Left ventricle myocardium inferior (tissue), 1 donor: ENCODE measurements at regions not wholly inside any gene's neighbourhood (a gene's known extent, or its start where the extent isn't known, plus 50 kb on each side); places are given as distances from the start of the nearest gene placed in this dataset.

ENCODE experiments used
- DNase-seq: peaks from one replicate; pipeline ENCODE4 v3.0.0-alpha.2; 2020
- H3K27ac ChIP-seq: fragments of 200-600 bp; replicated peaks from 2 replicates; pipeline ENCODE4 v1.8.0; 2021
- H3K27me3 ChIP-seq: fragments of 200-600 bp; 2 replicates; pipeline ENCODE4 v1.8.0; 2021; ENCODE audit warnings: low read depth
- H3K36me3 ChIP-seq: fragments of 200-600 bp; 2 replicates; pipeline ENCODE4 v1.8.0; 2021
- H3K4me1 ChIP-seq: fragments of 200-600 bp; 2 replicates; pipeline ENCODE4 v1.8.0; 2021
- H3K4me3 ChIP-seq: fragments of 200-600 bp; 2 replicates; pipeline ENCODE4 v1.8.0; 2021; ENCODE audit warnings: mild to moderate bottlenecking, moderate library complexity
- H3K9me3 ChIP-seq: fragments of 200-600 bp; replicated peaks from 2 replicates; pipeline ENCODE4 v1.8.0; 2021
- intact Hi-C: fragments of 100-400 bp; cut with micrococcal nuclease; formaldehyde crosslinking; loops from one replicate; pipeline ENCODE4 v1.11.0; 2022
- TF ChIP-seq, protein P1 (sequence below): fragments of 200-600 bp; IDR thresholded peaks from 2 replicates; pipeline ENCODE4 v1.8.0; 2021; ENCODE audit warnings: antibody characterized with exemption, mild to moderate bottlenecking, borderline replicate concordance
- donor health status: DM: no; HTN: yes; CAD: no; lungs with severe emphysema.

DNA sequence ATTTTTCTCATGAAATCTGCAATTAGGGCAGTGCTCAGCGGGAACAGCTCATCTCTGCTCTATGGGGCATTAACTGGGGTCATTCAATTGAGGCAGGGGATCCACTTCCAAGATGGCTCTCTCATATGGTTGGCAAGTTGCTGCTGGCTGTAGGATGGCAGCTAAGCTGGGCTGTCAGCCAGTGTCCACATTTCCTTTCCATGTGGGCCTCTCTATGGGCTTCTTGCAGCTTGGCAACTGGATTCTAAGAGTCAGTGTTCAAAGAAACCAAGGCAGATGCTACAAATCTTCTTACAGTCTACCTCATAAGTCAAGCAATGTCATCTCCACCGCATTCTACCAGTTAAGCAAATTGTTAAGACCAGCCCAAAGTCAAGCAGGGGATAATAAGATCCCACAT is 50.3 kb upstream of the TMCC3 start:
- Histone ChIP-seq H3K36me3 (no peaks in the 10 kb centered on the region), H3K27me3 (no peaks in the 10 kb centered on the region), H3K4me1 (peaks cover 27% of the 10 kb centered on the region), H3K27ac (no peak overlapping the region), H3K9me3 (no peaks in the 10 kb centered on the region), H3K4me3 (no peak overlapping the region)
- TF ChIP-seq, protein P1, sequence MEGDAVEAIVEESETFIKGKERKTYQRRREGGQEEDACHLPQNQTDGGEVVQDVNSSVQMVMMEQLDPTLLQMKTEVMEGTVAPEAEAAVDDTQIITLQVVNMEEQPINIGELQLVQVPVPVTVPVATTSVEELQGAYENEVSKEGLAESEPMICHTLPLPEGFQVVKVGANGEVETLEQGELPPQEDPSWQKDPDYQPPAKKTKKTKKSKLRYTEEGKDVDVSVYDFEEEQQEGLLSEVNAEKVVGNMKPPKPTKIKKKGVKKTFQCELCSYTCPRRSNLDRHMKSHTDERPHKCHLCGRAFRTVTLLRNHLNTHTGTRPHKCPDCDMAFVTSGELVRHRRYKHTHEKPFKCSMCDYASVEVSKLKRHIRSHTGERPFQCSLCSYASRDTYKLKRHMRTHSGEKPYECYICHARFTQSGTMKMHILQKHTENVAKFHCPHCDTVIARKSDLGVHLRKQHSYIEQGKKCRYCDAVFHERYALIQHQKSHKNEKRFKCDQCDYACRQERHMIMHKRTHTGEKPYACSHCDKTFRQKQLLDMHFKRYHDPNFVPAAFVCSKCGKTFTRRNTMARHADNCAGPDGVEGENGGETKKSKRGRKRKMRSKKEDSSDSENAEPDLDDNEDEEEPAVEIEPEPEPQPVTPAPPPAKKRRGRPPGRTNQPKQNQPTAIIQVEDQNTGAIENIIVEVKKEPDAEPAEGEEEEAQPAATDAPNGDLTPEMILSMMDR, result no peak
- intact Hi-C loops, result no loop called here
- DNase-seq, result no peak
